PC-3 (cell line): ENCODE measurements at regions not wholly inside any gene's neighbourhood (a gene's known extent, or its start where the extent isn't known, plus 50 kb on each side); places are given as distances from the start of the nearest gene placed in this dataset.

Experiments
- CTCF ChIP-seq: fragments of 300-600 bp; sonication (generic); conservative IDR thresholded peaks from 2 replicates; pipeline ENCODE4 v1.5.1; 2017; ENCODE audit warnings: antibody characterized with exemption, low read depth, mild to moderate bottlenecking, low read length
- EZH2 ChIP-seq: fragments of 300-600 bp; sonication (generic); IDR thresholded peaks from one replicate; pipeline ENCODE4 v1.6.1; 2017; ENCODE audit warnings: antibody characterized with exemption, mild to moderate bottlenecking, low read length; ENCODE audit not compliant: unreplicated experiment
- EZH2phosphoT487 ChIP-seq: fragments of 300-600 bp; sonication (generic); IDR thresholded peaks from 2 replicates; pipeline ENCODE4 v1.6.1; 2018; ENCODE audit warnings: mild to moderate bottlenecking, antibody characterized with exemption, low read length, borderline replicate concordance

- TF ChIP-seq CTCF (no peak), EZH2phosphoT487 (no peak), EZH2 (no peak)
These were observed 270.5 kb downstream of the RRAGC start for GRCh38 chr1:38589036-38589435.
